ENCODE measurements at regions not wholly inside any gene's neighbourhood (a gene's known extent, or its start where the extent isn't known, plus 50 kb on each side); places are given as distances from the start of the nearest gene placed in this dataset.

GRCh38 chr11:82494988-82495432 is 238.7 kb downstream of the FAM181B start:
- peak; percentile 72 for TF ChIP-seq CTCF (IDR thresholded peaks at IDR 0.05)

- TF ChIP-seq CTCF (IDR thresholded peaks at IDR 0.05), result no peak
Observed at GRCh38 chr11:82474876-82475275, 258.8 kb downstream of the FAM181B start.

- no peak for TF ChIP-seq CTCF (IDR thresholded peaks at IDR 0.05)
Observed at GRCh38 chr11:82465481-82465880, 268.2 kb downstream of the FAM181B start.

GRCh38 chr11:82462608-82463242 is 270.9 kb downstream of the FAM181B start:
- TF ChIP-seq CTCF (IDR thresholded peaks at IDR 0.05), result no peak

GRCh38 chr11:82458761-82459160 is 274.9 kb downstream of the FAM181B start:
- no peak for TF ChIP-seq CTCF (IDR thresholded peaks at IDR 0.05)

- no peak for TF ChIP-seq CTCF (IDR thresholded peaks at IDR 0.05)
Observed at GRCh38 chr11:82458147-82458546, 275.5 kb downstream of the FAM181B start.

GRCh38 chr11:82450996-82451395 is 282.7 kb downstream of the FAM181B start:
- TF ChIP-seq CTCF (IDR thresholded peaks at IDR 0.05), result no peak

- TF ChIP-seq CTCF (IDR thresholded peaks at IDR 0.05), result no peak
Observed at GRCh38 chr11:82406611-82407010, 327.1 kb downstream of the FAM181B start.
